CD8-positive, alpha-beta memory T cell (primary cell): ENCODE measurements at regions not wholly inside any gene's neighbourhood (a gene's known extent, or its start where the extent isn't known, plus 50 kb on each side); places are given as distances from the start of the nearest gene placed in this dataset.

Source experiments
- CTCF ChIA-PET: fragments of 350-600 bp; sonication (Branson Sonifier 250); formaldehyde crosslinking; loops from one replicate; lab custom pipeline; 2021; ENCODE audit warnings: antibody characterized with exemption; lab: Charles Lee
- POLR2A ChIA-PET: fragments of 350-600 bp; sonication (Branson Sonifier 250); formaldehyde crosslinking; loops from one replicate; lab custom pipeline; 2021; ENCODE audit warnings: antibody characterized with exemption; lab: Charles Lee
- DNase-seq, 5 donors: peaks; one replicate each; pipeline versions ENCODE4 v3.0.0 to v3.0.0-alpha.2; 2020 to 2022; ENCODE audit warnings: mixed read lengths in 1 of 5
- H3K27ac ChIP-seq: one replicate; pipeline ENCODE4 v1.7.0; 2013; ENCODE audit warnings: low read depth, mild to moderate bottlenecking, low read length, moderate library complexity
- H3K27me3 ChIP-seq: 2 replicates; pipeline ENCODE4 v1.7.0; 2013; ENCODE audit warnings: low read length, mild to moderate bottlenecking; ENCODE audit not compliant: insufficient read depth, poor library complexity, severe bottlenecking
- H3K36me3 ChIP-seq: 2 replicates; pipeline ENCODE4 v1.7.0; 2013; ENCODE audit warnings: mild to moderate bottlenecking, low read length, moderate library complexity; ENCODE audit not compliant: insufficient read depth
- H3K4me1 ChIP-seq: 2 replicates; pipeline ENCODE4 v1.7.0; 2013; ENCODE audit warnings: mild to moderate bottlenecking, low read length, moderate library complexity; ENCODE audit not compliant: insufficient read depth
- H3K4me3 ChIP-seq: 2 replicates; pipeline ENCODE4 v1.7.0; 2013; ENCODE audit warnings: mild to moderate bottlenecking, low read length
- H3K9me3 ChIP-seq: 2 replicates; pipeline ENCODE4 v1.7.0; 2013; ENCODE audit warnings: mild to moderate bottlenecking, low read length
- H3K27ac Mint-ChIP-seq, 8 donors: one replicate each; pipeline ENCODE4 v1.8.0; 2020 to 2021; ENCODE audit warnings: mixed read lengths in 8 of 8, mild to moderate bottlenecking in 6 of 8, inconsistent platforms in 3 of 8, moderate library complexity in 3 of 8
- H3K27me3 Mint-ChIP-seq, 2 donors: one replicate each; pipeline ENCODE4 v1.8.0; 2020 to 2021; ENCODE audit warnings: mixed read lengths in 2 of 2, mild to moderate bottlenecking in 1 of 2, moderate library complexity in 1 of 2
- H3K36me3 Mint-ChIP-seq, 3 donors: one replicate each; pipeline ENCODE4 v1.8.0; 2020 to 2021; ENCODE audit warnings: mixed read lengths in 3 of 3, inconsistent platforms in 1 of 3, mild to moderate bottlenecking in 1 of 3
- H3K4me1 Mint-ChIP-seq, 3 donors: one replicate each; pipeline ENCODE4 v1.8.0; 2020 to 2021; ENCODE audit warnings: mixed read lengths in 3 of 3, inconsistent platforms in 1 of 3, mild to moderate bottlenecking in 1 of 3
- H3K4me3 Mint-ChIP-seq, 7 donors: one replicate each; pipeline ENCODE4 v1.8.0; 2020 to 2021; ENCODE audit warnings: mixed read lengths in 7 of 7, mild to moderate bottlenecking in 6 of 7, moderate library complexity in 4 of 7, inconsistent platforms in 2 of 7
- H3K9me3 Mint-ChIP-seq, 5 donors: one replicate each; pipeline ENCODE4 v1.8.0; 2020 to 2022; ENCODE audit warnings: mixed read lengths in 5 of 5, mild to moderate bottlenecking in 3 of 5, moderate library complexity in 2 of 5, inconsistent platforms in 1 of 5

- Mint-ChIP-seq H3K27me3 (no peaks in the 10 kb centered on the region), H3K27ac (no peak overlapping the region), H3K4me3 (no peak overlapping the region), H3K4me1 (no peaks in the 10 kb centered on the region), H3K9me3 (no peaks in the 10 kb centered on the region), H3K36me3 (no peaks in the 10 kb centered on the region)
- H3K36me3 ChIP-seq, result no peaks in the 10 kb centered on the region
- DNase-seq, result no peak
- H3K9me3 ChIP-seq, result no peaks in the 10 kb centered on the region
- CTCF ChIA-PET, result no interaction called here
- POLR2A ChIA-PET, result no interaction called here
- no peaks in the 10 kb centered on the region for H3K27me3 ChIP-seq
- no peak overlapping the region for H3K27ac ChIP-seq
- no peaks in the 10 kb centered on the region for H3K4me1 ChIP-seq
- no peak overlapping the region for H3K4me3 ChIP-seq
Measured at GRCh38 chr2:486371-486770, 190.8 kb downstream of the TMEM18 start.

GRCh38 chr2:481388-481787 lies 193.5 kb upstream of the ALKAL2 start:
- Mint-ChIP-seq H3K27me3 (peaks cover under 1 to 11% of the 10 kb centered on the region in 2 donors), H3K4me1 (no peaks in the 10 kb centered on the region), H3K27ac (no peak overlapping the region), H3K9me3 (no peaks in the 10 kb centered on the region), H3K4me3 (no peak overlapping the region), H3K36me3 (no peaks in the 10 kb centered on the region)
- no peak overlapping the region for H3K4me3 ChIP-seq
- DNase-seq, result no peak
- ChIA-PET CTCF (no interaction called here), POLR2A (no interaction called here)
- H3K27ac ChIP-seq, result no peak overlapping the region
- no peaks in the 10 kb centered on the region for H3K4me1 ChIP-seq
- H3K36me3 ChIP-seq, result no peaks in the 10 kb centered on the region
- no peaks in the 10 kb centered on the region for H3K9me3 ChIP-seq
- no peaks in the 10 kb centered on the region for H3K27me3 ChIP-seq

GRCh38 chr2:479490-480176 lies 191.7 kb upstream of the ALKAL2 start:
- Histone ChIP-seq H3K4me3 (no peak overlapping the region), H3K27ac (no peak overlapping the region), H3K36me3 (no peaks in the 10 kb centered on the region), H3K4me1 (no peaks in the 10 kb centered on the region), H3K27me3 (no peaks in the 10 kb centered on the region), H3K9me3 (no peaks in the 10 kb centered on the region)
- no peak overlapping the region for H3K27ac Mint-ChIP-seq
- no peak for DNase-seq
- CTCF ChIA-PET, result interaction anchor here (1.1 kb wide), 1 partner anchor 60 kb away, joined by 3 read pairs; no protein-coding TSS in a partner anchor
- H3K9me3 Mint-ChIP-seq, result peaks cover 0 to 5% (median 0%) of the 10 kb centered on the region in 5 donors
- no peaks in the 10 kb centered on the region for H3K4me1 Mint-ChIP-seq
- H3K27me3 Mint-ChIP-seq, result peaks cover 8 to 14% of the 10 kb centered on the region in 2 donors
- H3K4me3 Mint-ChIP-seq, result no peak overlapping the region
- POLR2A ChIA-PET, result no interaction called here
- H3K36me3 Mint-ChIP-seq, result peaks cover 0 to 6% (median 2%) of the 10 kb centered on the region in 3 donors

DNA sequence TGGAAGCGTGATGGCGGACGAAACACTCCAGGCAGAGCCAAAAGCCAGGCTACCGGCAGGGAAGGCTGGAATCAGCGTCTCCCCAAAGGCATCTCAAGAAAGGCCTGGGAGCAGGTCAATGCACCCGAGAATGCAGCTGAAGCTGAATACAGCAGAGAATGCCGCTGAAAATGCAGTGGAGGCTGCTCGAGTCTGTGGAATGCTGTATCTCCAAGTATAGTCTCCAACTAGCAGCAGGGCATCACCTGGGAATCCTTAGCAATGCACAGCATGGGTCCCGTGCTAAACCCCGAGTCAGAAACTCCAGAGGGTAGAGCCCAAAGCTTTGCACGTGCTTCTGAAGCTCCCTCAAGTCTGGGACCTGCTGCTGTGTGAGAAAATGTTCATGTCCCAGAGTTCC lies 191.1 kb upstream of the ALKAL2 start:
- Mint-ChIP-seq H3K36me3 (peaks cover 0 to 12% (median 2%) of the 10 kb centered on the region in 3 donors), H3K4me3 (no peak overlapping the region), H3K4me1 (no peaks in the 10 kb centered on the region), H3K27me3 (peaks cover 8 to 14% of the 10 kb centered on the region in 2 donors), H3K27ac (no peak overlapping the region), H3K9me3 (peaks cover 0 to 5% (median 3%) of the 10 kb centered on the region in 5 donors)
- no peaks in the 10 kb centered on the region for H3K9me3 ChIP-seq
- H3K4me3 ChIP-seq, result no peak overlapping the region
- ChIA-PET CTCF (interaction anchor here (1.1 kb wide), 1 partner anchor 60 kb away, joined by 3 read pairs; no protein-coding TSS in a partner anchor), POLR2A (no interaction called here)
- H3K27me3 ChIP-seq, result no peaks in the 10 kb centered on the region
- H3K36me3 ChIP-seq, result no peaks in the 10 kb centered on the region
- H3K27ac ChIP-seq, result no peak overlapping the region
- DNase-seq, result no peak
- H3K4me1 ChIP-seq, result no peaks in the 10 kb centered on the region

- no peaks in the 10 kb centered on the region for H3K9me3 ChIP-seq
- ChIA-PET CTCF (no interaction called here), POLR2A (no interaction called here)
- H3K36me3 ChIP-seq, result no peaks in the 10 kb centered on the region
- no peak overlapping the region for H3K4me3 ChIP-seq
- H3K36me3 Mint-ChIP-seq, result peaks cover 0 to 18% (median 5%) of the 10 kb centered on the region in 3 donors
- no peak overlapping the region for H3K4me3 Mint-ChIP-seq
- H3K9me3 Mint-ChIP-seq, result peaks cover 8 to 19% (median 13%) of the 10 kb centered on the region in 5 donors
- no peak overlapping the region for H3K27ac Mint-ChIP-seq
- DNase-seq, result no peak
- no peaks in the 10 kb centered on the region for H3K4me1 ChIP-seq
- H3K27me3 Mint-ChIP-seq, result peaks cover 30 to 31% of the 10 kb centered on the region in 2 donors
- peaks cover 9% of the 10 kb centered on the region for H3K27me3 ChIP-seq
- peaks cover 0 to 6% (median 5%) of the 10 kb centered on the region in 3 donors for H3K4me1 Mint-ChIP-seq
- no peak overlapping the region for H3K27ac ChIP-seq
Measured at GRCh38 chr2:471560-471959, 183.7 kb upstream of the ALKAL2 start.

DNA sequence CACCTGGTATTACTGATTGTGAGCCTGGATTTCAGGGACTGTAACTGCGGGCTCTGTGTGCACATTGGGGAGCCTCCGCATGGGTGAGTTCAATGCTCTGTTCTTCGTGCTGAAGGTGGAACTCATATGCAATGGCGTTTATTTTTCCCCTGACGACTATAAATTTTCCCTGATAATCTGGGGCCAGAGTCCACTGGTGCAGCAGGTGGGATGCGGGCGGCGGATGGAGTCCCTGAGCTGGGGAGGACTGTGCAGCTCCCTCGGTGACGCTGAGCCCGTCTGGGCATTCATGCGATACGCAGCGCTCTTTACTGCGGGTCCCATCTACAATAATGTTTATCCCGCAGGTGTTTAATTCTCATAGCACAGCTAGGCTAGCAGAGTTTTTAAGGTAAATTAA lies 181.6 kb upstream of the ALKAL2 start:
- no peak overlapping the region for H3K27ac Mint-ChIP-seq
- H3K36me3 ChIP-seq, result no peaks in the 10 kb centered on the region

DNA sequence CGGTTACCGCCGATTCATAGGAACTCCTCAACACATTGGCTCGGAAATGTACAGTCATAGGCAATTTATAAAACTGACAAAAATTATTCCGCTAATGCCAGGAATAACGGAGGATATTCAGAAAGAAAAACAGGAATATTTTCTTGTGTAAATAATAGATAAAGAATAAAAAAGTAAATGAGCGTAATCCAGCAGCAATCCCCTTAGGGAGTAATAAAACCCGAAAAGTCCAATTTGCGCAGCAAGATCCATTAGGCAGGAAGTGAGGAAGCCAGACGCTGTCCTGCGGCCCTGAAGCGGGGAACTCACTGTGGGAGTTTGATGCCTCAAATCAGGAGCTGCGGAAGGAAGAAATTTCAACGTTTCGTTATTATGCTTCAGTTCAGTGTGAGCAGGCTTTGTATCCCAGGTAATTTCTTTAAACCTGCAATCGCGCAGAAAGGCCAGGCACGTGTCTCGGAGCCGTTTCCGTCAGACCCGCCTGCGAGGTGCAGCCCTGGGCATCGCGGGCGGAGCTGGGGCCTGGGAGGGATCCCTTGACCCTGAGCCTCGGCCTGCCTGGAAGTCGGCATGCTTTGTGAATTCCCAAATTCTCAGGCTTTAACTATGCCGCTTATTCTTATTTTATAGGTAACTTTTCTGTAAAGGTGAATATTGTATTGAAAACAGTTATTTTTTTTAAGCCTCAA lies 180.9 kb upstream of the ALKAL2 start:
- DNase-seq, result no peak
- Histone ChIP-seq H3K36me3 (no peaks in the 10 kb centered on the region), H3K4me1 (no peaks in the 10 kb centered on the region), H3K9me3 (no peaks in the 10 kb centered on the region), H3K4me3 (no peak overlapping the region), H3K27ac (no peak overlapping the region), H3K27me3 (peaks cover 9% of the 10 kb centered on the region)
- H3K27ac Mint-ChIP-seq, result no peak overlapping the region
- peaks cover 0 to 6% (median 5%) of the 10 kb centered on the region in 3 donors for H3K4me1 Mint-ChIP-seq
- peaks cover 6 to 12% (median 9%) of the 10 kb centered on the region in 5 donors for H3K9me3 Mint-ChIP-seq
- H3K4me3 Mint-ChIP-seq, result peak overlapping the region in 1 of 7 donors; percentile 40
- ChIA-PET POLR2A (no interaction called here), CTCF (no interaction called here)
- peaks cover 42 to 44% of the 10 kb centered on the region in 2 donors for H3K27me3 Mint-ChIP-seq
- peaks cover 0 to 7% (median 3%) of the 10 kb centered on the region in 3 donors for H3K36me3 Mint-ChIP-seq

More for the DNA sequence above, 181.6 kb upstream of the ALKAL2 start:
- peaks cover 38 to 44% of the 10 kb centered on the region in 2 donors for H3K27me3 Mint-ChIP-seq
- peaks cover 8 to 15% (median 12%) of the 10 kb centered on the region in 5 donors for H3K9me3 Mint-ChIP-seq
- H3K9me3 ChIP-seq, result no peaks in the 10 kb centered on the region
- peaks cover 0 to 11% (median 3%) of the 10 kb centered on the region in 3 donors for H3K36me3 Mint-ChIP-seq
- H3K27me3 ChIP-seq, result peaks cover 9% of the 10 kb centered on the region
- no peak overlapping the region for H3K4me3 ChIP-seq
- H3K4me3 Mint-ChIP-seq, result peak overlapping the region in 1 of 7 donors; percentile 44
- peaks cover 0 to 6% (median 5%) of the 10 kb centered on the region in 3 donors for H3K4me1 Mint-ChIP-seq
- CTCF ChIA-PET, result no interaction called here
- H3K27ac ChIP-seq, result no peak overlapping the region
- POLR2A ChIA-PET, result no interaction called here
- DNase-seq, result no peak
- H3K4me1 ChIP-seq, result no peaks in the 10 kb centered on the region
